Spleen (tissue), 11 donors: ENCODE measurements at regions not wholly inside any gene's neighbourhood (a gene's known extent, or its start where the extent isn't known, plus 50 kb on each side); places are given as distances from the start of the nearest gene placed in this dataset.

Experiments
- DNase-seq: peaks from one replicate; pipeline ENCODE4 v3.0.0-alpha.2; 2020
- H3K27ac ChIP-seq, 8 donors: fragments of 200-600 bp; sonication (generic) in 7 of 8; 1 replicate in 4 of 8; 2 replicates in 4 of 8; pipeline versions ENCODE4 v1.5.0 to v1.8.0; 2016 to 2021; ENCODE audit warnings: inconsistent platforms in 4 of 8, mild to moderate bottlenecking in 4 of 8, moderate library complexity in 1 of 8
- H3K27me3 ChIP-seq, 7 donors: fragments of 200-600 bp; sonication (generic) in 6 of 7; replicated peaks in 1 of 7; 1 replicate in 4 of 7; 2 replicates in 3 of 7; pipeline versions ENCODE4 v1.5.0 to v1.8.0; 2016 to 2021; ENCODE audit warnings: inconsistent platforms in 3 of 7, mild to moderate bottlenecking in 1 of 7
- H3K36me3 ChIP-seq, 6 donors: fragments of 200-600 bp; sonication (generic) in 5 of 6; 1 replicate in 4 of 6; 2 replicates in 2 of 6; pipeline versions ENCODE4 v1.5.0 to v1.8.0; 2016 to 2021; ENCODE audit warnings: inconsistent platforms in 2 of 6
- H3K4me1 ChIP-seq, 6 donors: fragments of 200-600 bp; sonication (generic) in 5 of 6; 1 replicate in 3 of 6; 2 replicates in 3 of 6; pipeline versions ENCODE4 v1.5.0 to v1.8.0; 2016 to 2021; ENCODE audit warnings: inconsistent platforms in 3 of 6
- H3K4me3 ChIP-seq, 8 donors: fragments of 200-600 bp; sonication (generic) in 7 of 8; 1 replicate in 4 of 8; 2 replicates in 4 of 8; pipeline versions ENCODE4 v1.5.0 to v1.8.0; 2016 to 2021; ENCODE audit warnings: inconsistent platforms in 4 of 8, mild to moderate bottlenecking in 4 of 8, moderate library complexity in 2 of 8
- H3K9me3 ChIP-seq, 8 donors: fragments of 200-600 bp; sonication (generic) in 7 of 8; 1 replicate in 4 of 8; 2 replicates in 4 of 8; pipeline versions ENCODE4 v1.5.0 to v1.8.0; 2016 to 2021; ENCODE audit warnings: inconsistent platforms in 4 of 8
- POLR2A ChIP-seq, 3 donors: fragments of 450-650 bp; IDR thresholded peaks; one replicate each; pipeline ENCODE4 v1.5.1; 2017; ENCODE audit warnings: antibody characterized with exemption in 3 of 3, mild to moderate bottlenecking in 1 of 3
- POLR2AphosphoS5 ChIP-seq, 3 donors: sonication (generic); formaldehyde crosslinking; IDR thresholded peaks; one replicate each; pipeline ENCODE4 v1.5.1; 2017; ENCODE audit warnings: antibody characterized with exemption in 3 of 3
- WGBS, 5 donors: extraction: QIAGEN DNeasy Blood & Tissue Kit in 3 of 5; methylation state at CpG; one replicate each; pipeline versions ENCODE4 v1.1.5 to v1.1.7; 2013 to 2018; 5-methylcytosine and 5-hydroxymethylcytosine counted together
- intact Hi-C: fragments of 100-400 bp; cut with DNase I; formaldehyde crosslinking; loops from one replicate; pipeline ENCODE4 v1.15.0; 2023; ENCODE audit warnings: low total_unique reads
- TF ChIP-seq, protein P1 (sequence below), 11 experiments: fragments of 200-600 bp in 7 of 11; fragments of 450-650 bp in 4 of 11; sonication (generic) in 4 of 11; IDR thresholded peaks in 8 of 11; conservative IDR thresholded peaks in 3 of 11; 1 replicate in 7 of 11; 2 replicates in 4 of 11; pipeline versions ENCODE4 v1.4.0 to v1.8.0; 2016 to 2021; ENCODE audit warnings: antibody characterized with exemption in 11 of 11, inconsistent platforms in 4 of 11, mild to moderate bottlenecking in 1 of 11
- donor health status: healthy with polysubstance abuse.
- donor health status: DM: no; HTN: no; CAD: no; lungs with moderate emphysema.
- donor health status: DM: no; HTN: no; CAD: no.
- donor health status: Bipolar disorder and iron deficiency.
- donor health status: healthy.
- donor health status: DM: no; HTN: no; CAD: no.
- donor health status: DM: yes; HTN: yes; CAD: no.

DNA sequence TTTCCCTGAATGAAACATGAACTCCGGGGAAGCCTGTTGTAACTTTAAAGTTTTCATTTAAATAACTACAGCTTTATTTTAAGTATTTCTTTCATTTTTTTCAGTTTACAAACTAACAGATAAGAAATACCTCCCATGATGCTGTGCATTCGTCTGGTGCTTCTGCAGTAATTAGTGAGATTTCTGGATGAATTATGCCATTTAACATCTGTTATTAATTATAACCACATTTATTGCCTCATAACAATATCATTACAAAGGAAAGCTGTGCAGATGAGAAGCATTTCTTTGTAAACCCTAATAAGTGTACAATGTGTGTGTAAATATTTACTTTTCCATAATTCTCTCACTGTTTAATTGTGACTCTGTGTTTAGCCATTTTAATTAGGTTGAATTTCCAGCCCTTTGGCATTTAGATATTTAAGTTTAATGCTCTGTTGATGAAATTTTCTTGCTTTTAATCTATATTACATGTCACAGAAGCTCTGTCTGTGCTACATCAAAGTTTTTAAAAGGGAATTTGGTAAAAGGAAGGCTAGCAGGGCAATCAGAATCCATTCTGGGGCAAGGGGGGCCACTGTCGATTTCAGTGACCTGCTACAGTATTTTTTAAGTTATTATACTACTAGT lies 418.0 kb downstream of the SPATA31D1 start:
- DNase-seq = no peak
- Histone ChIP-seq H3K27ac (no peak overlapping the region), H3K4me3 (no peak overlapping the region), H3K36me3 (no peaks in the 10 kb centered on the region), H3K27me3 (no peaks in the 10 kb centered on the region), H3K9me3 (no peaks in the 10 kb centered on the region), H3K4me1 (no peaks in the 10 kb centered on the region)
- intact Hi-C loops = no loop called here
- TF ChIP-seq, protein P1, sequence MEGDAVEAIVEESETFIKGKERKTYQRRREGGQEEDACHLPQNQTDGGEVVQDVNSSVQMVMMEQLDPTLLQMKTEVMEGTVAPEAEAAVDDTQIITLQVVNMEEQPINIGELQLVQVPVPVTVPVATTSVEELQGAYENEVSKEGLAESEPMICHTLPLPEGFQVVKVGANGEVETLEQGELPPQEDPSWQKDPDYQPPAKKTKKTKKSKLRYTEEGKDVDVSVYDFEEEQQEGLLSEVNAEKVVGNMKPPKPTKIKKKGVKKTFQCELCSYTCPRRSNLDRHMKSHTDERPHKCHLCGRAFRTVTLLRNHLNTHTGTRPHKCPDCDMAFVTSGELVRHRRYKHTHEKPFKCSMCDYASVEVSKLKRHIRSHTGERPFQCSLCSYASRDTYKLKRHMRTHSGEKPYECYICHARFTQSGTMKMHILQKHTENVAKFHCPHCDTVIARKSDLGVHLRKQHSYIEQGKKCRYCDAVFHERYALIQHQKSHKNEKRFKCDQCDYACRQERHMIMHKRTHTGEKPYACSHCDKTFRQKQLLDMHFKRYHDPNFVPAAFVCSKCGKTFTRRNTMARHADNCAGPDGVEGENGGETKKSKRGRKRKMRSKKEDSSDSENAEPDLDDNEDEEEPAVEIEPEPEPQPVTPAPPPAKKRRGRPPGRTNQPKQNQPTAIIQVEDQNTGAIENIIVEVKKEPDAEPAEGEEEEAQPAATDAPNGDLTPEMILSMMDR (IDR thresholded peaks at IDR 0.05 in 8 of 11, conservative IDR thresholded peaks at IDR 0.05 in 3 of 11) = no peak
- TF ChIP-seq POLR2A (IDR thresholded peaks at IDR 0.05) = no peak
- no peak for TF ChIP-seq POLR2AphosphoS5 (IDR thresholded peaks at IDR 0.05)
- WGBS, 5 donors = 84 to 91% (median 87%) methylated on average over 3 of the region's 3 CpGs

DNA sequence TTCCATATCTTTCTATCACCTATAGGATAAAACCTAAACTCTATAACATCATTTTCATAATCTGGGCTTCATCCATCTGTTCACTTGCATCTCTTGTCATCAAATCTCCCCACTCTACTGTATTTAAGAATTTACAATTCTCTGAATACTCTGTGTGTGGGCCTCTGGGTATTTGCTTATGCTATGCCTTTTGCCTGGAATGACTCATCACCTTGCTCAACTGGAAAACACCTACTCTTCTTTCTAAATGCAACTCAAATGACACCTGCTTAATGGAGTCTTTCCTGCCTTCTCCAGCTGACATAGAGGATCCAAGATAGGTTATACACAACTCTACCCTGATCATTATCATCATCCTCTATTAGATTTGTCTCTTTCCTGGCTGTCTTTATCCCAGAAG lies 421.7 kb downstream of the SPATA31D1 start:
- Histone ChIP-seq H3K4me1 (no peaks in the 10 kb centered on the region), H3K36me3 (no peaks in the 10 kb centered on the region), H3K9me3 (peaks cover 0 to 5% (median 0%) of the 10 kb centered on the region in 8 donors), H3K27ac (no peak overlapping the region), H3K4me3 (no peak overlapping the region), H3K27me3 (no peaks in the 10 kb centered on the region)
- TF ChIP-seq POLR2A (IDR thresholded peaks at IDR 0.05) (no peak), POLR2AphosphoS5 (IDR thresholded peaks at IDR 0.05) (no peak)
- TF ChIP-seq, protein P1 (IDR thresholded peaks at IDR 0.05 in 8 of 11, conservative IDR thresholded peaks at IDR 0.05 in 3 of 11) = no peak
- no peak for DNase-seq
- intact Hi-C loops = no loop called here

DNA sequence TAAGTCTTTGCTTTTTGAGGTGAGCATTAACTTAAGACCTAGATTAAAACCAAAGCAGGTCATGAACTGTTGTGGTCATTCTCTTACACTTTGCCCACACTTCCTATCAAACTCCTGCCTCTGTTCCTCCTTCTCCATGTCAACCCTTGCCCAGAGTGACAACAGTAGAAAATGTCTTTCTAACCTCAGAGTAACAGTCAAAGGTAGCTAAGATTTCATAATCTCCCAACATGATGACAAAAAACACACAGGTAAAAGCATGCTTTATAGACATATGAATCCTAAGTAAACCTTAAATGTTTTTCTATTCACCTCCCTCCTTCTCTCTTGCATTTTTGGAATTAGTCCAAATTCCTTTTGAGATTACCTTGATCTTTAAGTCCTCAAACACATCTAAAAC lies 422.3 kb downstream of the SPATA31D1 start:
- intact Hi-C loops = no loop called here
- Histone ChIP-seq H3K36me3 (no peaks in the 10 kb centered on the region), H3K27me3 (no peaks in the 10 kb centered on the region), H3K9me3 (peaks cover 0 to 5% (median 0%) of the 10 kb centered on the region in 8 donors), H3K27ac (no peak overlapping the region), H3K4me3 (no peak overlapping the region), H3K4me1 (no peaks in the 10 kb centered on the region)
- DNase-seq = no peak
- TF ChIP-seq, protein P1 (IDR thresholded peaks at IDR 0.05 in 8 of 11, conservative IDR thresholded peaks at IDR 0.05 in 3 of 11) = no peak
- TF ChIP-seq POLR2A (IDR thresholded peaks at IDR 0.05) = no peak
- no peak for TF ChIP-seq POLR2AphosphoS5 (IDR thresholded peaks at IDR 0.05)

DNA sequence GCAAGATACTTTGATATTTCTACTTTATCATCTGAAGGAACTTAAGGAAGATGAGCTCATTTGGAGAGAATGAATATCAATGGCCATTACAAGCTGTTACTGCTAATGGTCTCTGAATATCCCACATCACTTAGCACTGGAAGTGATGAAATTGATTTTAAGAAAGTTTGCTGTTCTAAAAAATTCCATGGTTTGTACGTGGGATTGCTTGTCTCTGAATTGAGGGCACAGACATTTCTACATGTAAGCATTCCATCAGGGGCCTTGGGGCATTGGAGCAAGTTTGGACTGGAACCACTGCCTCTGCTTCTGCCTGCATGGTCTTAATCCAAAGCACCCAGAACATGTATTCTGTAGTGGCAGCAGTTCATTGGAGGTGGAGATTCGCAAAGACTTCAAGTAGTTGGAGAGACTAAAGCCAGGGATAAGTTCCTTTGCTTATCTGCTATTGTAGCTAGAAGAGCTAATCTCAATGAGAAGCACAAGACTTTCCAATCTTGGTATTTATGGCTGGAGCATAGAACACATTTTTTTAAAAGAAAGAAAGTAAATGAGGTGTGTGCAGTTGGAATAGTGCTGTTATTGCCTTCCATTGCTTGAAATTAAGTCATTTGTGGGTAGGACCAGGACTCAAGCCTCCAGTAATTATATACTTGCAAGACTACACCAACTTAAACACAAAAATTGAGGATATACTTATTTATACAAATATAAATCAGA lies 424.2 kb downstream of the SPATA31D1 start:
- TF ChIP-seq POLR2AphosphoS5 (IDR thresholded peaks at IDR 0.05) (no peak), POLR2A (IDR thresholded peaks at IDR 0.05) (no peak)
- TF ChIP-seq, protein P1 (IDR thresholded peaks at IDR 0.05 in 8 of 11, conservative IDR thresholded peaks at IDR 0.05 in 3 of 11) = no peak
- 70 to 86% (median 83%) methylated on average over 2 of the region's 2 CpGs for WGBS, 5 donors
- no peaks in the 10 kb centered on the region for H3K36me3 ChIP-seq
- H3K4me1 ChIP-seq = no peaks in the 10 kb centered on the region
- H3K9me3 ChIP-seq = peaks cover 0 to 5% (median 0%) of the 10 kb centered on the region in 8 donors
- DNase-seq = no peak
- H3K4me3 ChIP-seq = no peak overlapping the region
- H3K27ac ChIP-seq = no peak overlapping the region
- H3K27me3 ChIP-seq = no peaks in the 10 kb centered on the region
- intact Hi-C loops = no loop called here
